Stimulated activated CD4-positive, alpha-beta T cell treated with anti-CD3 and anti-CD28 coated beads, Interleukin-12 subunit alpha, Interleukin-12 subunit beta, amount 100 ng/mL, for 4 hours (primary cell): ENCODE measurements at regions not wholly inside any gene's neighbourhood (a gene's known extent, or its start where the extent isn't known, plus 50 kb on each side); places are given as distances from the start of the nearest gene placed in this dataset.

Experiments used
- DNase-seq: peaks from one replicate; pipeline ENCODE4 v3.0.0-alpha.2; 2020

DNA sequence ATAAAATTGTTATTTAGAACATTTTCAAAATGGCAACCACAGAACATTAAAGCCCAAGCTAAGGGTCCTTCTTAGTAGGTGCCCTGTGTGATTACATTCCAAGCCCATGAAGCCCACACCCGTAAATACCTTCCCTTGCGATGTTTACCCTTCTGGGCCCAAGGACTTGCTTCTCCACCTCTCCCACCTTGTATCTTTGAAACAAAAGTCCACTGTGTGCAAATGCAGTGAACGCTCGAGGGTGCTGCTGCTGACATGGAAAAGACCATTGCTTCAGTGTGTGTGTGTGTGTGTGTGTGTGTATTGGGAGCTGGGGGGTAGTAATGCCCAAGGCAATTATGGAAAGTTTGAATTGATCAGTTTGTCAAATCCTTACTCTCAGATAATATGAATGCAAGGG is 298.1 kb downstream of the TGFB2 start:
- no peak for DNase-seq

DNA sequence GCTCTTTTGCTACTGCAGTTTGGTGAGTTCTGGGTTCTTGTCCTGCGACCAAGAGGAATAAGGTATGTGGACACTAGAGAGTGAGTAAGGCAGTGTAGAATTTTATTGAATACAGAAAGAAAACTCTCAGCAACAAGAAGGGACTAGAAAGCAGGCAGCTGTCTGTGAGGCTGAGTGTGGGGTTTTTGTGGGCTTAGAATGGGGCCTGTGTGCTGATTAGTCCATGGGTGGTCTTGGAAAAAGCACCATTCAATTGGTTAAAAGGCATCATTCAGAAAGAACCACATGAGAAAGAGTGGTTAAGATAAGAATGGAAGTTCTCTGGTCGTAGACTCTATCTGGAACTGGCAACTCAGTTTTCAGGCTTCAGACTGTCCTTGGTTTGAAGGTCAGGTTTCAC is 298.8 kb downstream of the TGFB2 start:
- no peak for DNase-seq

DNA sequence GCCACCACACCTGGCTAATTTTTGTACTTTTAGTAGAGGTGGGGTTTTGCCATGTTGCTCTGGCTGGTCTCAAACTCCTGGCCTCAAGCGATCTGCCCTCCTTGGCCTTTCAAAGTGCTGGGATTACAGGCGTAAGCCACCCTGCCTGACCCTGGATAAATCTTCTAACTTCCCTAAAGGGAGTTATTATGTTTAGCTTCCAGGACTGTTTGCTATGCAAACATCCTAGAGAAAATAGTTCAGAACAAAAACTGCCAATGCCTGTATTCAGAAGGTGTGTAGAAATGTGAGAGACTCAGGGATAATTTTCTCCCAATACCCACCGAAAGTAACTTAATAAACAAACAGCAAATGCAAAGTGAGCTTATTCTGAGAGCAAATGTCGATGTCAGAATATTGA is 301.2 kb downstream of the TGFB2 start:
- DNase-seq, result no peak

DNA sequence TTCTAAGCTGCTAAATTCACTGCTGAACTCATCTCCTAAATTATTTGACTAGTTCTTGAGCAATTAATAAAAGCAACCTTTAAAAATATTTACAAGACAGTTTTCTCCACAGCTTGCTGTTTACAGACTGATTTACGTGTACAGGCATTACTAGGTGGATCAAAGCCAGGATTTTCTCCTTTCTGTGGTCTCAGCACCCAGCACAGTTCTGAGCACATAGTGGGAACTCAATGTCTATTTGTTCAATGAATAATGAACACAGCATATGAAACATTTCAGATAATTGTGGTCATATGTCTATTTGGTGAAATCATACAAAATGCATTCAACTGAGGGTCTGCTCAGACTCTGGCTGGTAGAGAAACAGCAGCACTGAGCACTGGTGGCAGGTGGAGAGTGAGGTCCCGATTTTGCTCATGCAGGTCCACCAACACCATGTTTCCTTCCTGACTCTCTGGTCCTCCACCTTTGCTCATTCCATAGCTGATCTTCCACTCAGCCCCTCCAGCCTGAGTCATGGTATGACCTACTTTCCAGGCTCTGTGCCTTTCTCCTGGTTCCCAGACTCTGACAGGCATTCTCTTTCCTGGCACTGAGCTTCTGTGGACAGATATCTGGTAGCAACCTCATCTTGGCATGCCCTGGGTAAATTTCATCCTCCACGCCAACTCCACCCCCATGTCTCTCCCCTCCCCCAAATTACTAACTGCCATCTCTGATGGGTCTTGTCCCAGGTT is 311.3 kb downstream of the TGFB2 start:
- no peak for DNase-seq

DNA sequence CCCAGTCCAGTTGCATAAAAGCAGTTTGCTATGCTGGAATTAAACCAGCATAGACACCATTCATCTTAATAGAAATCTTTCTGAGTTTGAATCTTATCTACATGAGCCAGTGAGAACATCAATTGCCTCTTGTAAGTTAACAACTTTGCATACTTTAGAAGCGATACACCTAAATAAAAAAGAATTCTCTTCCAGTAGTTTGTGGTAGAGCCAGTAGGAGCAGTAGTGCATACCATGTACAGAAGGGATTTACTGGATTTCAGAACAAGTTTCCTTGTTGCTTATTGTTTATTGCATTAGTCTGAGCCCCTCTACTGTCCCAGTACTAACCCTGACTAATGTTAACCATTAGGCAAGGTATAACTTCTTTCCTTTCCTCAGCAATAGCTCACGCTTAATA is 313.1 kb downstream of the TGFB2 start:
- DNase-seq, result no peak

DNA sequence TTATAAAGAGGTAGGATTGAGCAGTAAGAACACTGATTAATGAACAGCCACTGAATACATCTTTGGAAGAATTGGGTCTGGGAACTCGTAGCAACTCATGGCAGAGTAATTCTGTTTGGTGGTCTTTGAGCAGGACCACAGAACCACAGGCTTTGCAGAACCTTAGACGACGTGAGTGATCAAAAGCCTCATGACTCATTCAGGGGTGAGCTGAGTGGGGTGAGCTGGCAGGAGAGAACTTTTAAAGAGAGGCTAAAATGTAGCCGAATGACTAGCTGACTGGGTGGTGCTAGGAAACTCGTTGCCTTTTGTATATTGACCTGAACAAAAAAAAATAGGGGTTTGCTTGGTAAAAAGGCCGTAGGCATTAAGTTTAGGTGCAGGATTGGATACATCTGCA is 313.8 kb downstream of the TGFB2 start:
- DNase-seq, result no peak

DNA sequence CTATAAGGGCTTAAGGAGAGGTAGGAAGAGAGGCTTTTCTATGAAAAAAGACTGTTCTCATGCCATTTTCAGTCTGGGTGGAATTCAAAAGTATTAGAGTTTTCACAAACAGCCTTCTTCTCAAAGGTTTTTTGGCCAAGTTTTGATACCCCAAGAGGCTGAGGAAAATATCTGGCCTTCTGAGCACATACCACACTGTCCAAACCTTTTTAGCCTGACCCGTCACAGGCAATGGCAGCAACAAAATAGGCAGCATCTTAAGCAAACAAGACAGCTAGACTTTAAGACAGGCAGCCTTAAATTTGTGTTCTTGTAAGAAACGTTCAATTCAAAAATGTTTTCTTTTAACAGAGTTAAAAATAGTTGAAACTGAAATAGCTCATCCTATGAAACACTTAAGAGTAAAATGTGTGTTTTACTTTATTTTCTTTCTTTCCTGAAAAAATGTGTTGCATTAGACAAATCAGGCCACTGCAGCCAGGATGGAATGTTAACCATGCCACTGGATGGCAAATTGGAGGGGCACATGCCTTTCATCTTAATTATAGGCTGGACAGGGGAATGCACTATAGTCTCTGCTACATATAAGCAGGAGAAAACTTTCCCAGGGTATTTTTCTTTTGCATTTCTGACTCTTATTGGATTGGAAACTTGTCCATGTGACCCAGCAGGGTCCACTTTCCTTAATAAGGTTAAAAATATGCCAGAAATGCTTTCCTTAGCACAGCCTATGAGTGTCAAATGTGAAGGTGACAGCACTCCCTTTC is 315.0 kb downstream of the TGFB2 start:
- no peak for DNase-seq

DNA sequence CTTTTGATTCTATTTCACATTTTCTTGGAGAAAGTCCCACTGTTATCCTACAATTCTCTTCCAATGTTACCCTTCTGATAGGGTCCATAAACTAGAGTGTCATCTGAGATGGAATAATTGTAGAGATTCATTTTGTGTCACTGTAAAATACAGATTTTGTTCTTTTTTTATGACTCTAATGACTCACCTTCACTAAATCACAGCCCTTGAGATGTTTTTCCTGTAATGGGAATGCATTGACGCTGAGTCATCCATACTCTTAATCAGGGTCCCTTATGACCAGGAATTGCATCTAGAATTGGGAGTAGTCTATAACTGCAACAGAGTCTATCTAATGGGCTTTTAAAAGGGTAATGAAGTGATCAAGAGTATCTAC is 315.5 kb downstream of the TGFB2 start:
- DNase-seq, result no peak

DNA sequence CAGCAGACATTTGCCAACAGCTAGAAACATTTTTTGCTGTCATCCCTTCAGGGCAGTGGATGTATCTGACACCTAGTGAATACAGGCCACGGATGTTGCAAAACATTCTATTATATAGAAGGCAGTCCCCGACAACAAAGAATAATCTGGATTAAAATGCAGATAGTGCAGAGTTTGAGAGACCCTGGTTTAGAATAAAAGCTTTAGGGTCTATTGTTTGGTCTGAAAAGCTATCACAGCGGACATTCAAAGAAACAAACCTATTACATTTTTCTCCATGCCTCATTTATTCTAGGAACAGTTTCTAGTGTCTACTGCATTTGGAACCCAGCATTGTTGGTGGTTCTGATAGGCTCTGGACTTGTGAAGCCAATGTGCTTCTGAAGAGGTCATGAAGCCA is 316.3 kb downstream of the TGFB2 start:
- DNase-seq, result no peak

DNA sequence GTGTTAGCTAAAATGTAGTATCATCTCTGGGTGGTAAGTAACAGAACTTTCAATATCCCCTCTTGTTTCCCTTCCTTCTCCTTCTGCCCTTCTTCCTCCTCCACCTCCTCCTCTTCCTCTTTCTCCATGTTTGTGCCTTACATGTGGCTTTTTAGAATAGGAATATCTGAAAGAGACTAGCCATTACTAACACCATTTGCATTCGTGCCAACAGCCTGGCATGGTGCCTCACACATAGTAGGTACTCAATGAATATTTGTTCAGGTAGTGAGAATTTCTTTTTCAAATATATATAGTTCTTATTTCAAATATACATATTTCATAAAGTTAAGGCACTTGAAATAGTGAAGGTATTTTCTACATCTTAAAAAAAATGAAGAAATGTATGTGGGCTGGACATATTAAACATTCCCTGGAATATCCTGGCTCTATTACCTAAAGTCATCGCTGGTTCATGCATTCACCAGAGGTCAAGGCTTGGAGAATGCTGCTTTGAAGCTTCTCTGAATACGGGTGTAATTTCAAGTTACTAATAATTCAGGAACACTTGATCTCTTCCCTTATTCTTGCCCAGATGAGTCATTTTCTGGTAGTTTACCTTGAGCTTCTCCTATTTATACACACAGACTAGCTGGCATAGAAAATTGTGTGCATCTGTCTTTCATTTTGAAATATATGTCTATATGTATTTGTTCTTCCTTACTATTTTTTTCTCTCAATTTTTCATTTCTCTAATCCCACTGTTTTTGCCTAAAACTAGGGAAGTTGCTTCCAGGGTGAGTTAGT is 319.4 kb downstream of the TGFB2 start:
- no peak for DNase-seq

DNA sequence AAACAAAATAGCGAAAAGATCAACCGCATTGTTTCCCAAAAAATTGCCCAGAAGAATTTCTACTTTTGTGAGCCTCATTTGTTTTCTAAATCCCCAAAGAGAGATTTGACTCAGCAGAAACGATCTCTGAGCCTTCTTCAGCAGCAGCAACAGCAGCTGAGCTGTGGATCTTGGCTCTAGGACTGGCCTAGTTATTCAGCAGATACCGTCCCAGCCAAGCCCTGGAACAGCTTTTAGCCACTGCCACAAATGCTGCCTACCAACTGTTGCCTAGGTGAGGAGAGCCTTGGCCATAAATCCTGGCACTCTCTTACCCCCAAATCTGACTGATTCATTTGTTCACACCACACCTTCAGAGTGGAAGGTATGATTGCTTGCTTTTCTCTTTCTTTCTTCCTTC is 320.1 kb downstream of the TGFB2 start:
- DNase-seq, result no peak

DNA sequence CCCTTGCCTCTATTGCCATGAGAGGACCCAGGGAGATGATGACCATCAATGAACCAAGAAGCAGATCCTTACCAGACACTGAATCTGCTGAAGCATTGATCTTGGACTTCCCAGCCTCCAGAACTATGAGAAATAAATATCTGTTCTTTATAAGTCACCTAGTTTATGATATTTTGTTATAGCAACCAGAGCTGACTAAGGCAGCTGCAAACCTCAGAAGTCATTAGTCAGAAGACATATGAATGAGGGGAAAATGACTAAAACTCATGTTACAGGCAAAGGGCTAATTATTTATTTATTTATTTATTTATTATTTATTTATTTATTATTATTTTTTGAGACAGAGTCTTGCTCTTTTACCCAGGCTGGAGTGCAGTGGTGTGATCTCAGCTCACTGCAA is 321.1 kb downstream of the TGFB2 start:
- no peak for DNase-seq

DNA sequence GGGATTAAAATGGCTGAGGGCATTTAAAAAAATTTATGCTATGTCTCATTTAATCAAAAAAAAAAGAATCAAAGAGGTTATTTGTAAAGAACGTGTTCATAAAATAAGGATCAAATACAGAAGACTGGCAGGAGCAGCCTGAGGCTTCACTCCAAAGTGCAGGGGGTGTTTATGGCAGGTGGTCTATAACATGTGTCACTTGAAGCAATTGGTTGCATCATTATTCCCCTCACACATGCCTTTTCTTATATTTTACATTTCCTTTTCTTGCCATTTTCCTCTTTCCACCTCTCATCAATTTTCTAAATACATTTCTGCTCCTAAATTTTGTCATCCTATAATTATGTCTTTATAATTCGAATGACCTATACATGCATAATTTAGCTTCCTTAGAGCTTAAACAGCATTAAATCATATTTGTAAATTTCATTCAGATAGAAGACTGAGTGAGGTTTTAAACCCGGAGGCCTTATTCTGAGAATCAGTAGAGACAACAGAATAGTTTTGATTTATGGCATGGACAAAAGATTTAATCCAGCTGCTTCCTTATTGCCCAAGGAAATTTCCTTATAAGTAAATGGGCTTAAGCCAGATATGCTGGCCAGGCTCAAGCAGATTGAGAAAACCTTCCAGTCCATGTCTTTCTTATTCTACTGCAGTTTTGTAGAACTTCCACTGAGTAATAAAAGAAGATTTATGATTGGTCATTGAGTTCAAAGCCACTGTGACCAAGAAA is 322.8 kb downstream of the TGFB2 start:
- no peak for DNase-seq

DNA sequence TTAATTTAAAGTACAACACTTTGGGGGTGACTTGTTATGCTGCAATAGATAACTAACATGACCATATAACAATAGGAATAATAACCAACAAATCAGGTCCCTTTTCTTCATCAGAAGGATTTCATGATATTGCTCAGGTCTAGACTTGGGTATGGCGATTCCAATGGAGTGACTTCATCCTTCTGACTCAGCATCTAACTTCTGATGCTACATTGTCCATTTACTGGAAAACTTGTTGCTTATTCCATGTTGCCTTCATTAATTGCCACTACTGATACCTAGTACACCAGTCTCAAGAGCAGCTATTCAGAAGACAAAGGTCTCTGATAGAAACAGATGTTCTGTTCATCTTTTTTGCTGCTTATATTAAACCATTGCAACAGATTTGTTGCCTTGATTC is 324.3 kb downstream of the TGFB2 start:
- DNase-seq, result no peak

DNA sequence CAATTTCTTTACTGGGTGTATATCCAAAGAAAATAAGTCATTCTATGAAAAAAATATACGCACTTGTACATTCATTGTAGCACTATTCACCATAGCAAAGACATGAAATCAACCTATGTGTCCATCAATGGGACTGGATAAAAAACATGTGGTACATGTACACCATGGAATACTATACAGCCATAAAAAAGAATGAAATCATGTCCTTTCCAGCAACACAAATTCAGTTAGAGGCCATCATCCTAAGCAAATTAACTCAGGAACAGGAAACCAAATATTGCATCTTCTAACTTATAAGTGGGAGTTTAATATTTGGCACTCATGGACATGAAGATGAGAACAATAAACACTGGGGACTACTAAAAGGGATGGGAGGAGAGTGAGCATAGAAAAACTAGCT is 325.7 kb downstream of the TGFB2 start:
- no peak for DNase-seq

DNA sequence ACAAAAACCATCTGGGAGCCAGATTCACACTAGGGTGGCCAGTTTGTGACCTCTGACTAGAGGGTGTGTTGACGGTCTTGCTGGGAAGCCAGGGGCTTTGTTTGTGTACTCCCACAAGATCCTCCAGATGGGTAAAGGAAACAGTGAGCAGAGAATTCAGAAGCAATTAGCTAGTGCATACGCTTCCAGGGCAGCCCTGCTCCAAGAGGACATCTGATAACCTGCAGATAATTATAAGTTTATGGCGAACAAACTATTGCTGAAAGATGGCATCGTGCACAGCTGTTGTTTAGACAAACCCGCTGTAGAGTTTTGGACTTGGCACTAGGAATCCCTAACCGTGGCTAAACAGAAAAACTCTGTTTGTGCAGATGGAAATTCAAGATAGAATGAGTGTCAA is 326.4 kb downstream of the TGFB2 start:
- DNase-seq, result no peak

DNA sequence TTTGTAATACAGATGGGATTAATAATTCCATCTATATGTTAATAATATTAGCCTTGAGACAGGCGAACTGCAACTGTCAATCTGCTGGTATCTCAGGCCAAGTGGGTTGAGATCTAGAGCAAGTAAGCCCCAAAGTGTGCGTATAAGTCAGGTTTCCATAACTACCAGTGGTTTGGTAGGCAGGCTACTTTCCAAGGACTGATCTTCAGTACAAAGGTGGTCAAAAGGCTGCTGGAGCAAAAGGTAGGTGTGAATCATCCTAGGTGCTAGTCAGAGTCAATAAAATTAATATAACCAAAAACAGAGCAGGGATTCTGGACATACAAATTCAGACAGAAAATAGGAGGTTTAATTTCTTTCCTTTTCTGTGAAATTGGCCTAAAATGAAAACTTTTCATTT is 328.0 kb downstream of the TGFB2 start:
- no peak for DNase-seq

DNA sequence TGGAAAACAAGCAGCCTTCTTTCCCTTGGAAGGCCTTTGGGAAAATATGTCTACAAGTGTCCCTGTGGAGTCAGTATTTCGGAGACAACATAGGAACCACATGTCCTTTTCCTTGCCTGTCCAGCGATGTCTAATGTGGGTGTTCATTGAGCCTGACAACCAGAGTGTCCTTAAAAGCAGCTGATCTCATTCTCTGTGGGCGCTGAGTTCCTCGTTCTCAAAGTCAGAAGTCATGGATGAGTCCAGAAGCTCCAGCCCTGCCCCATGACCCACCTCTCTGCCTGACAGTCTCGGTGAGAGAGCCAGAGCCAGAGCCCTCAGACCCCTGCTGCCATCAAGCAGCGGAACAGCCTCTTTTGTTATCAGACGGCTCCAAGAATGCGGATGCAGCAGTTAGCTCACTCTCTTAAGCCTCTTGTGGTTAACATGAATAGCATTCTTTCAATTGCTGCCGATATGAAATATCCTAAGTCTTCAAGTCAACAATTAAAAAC is 329.2 kb downstream of the TGFB2 start:
- no peak for DNase-seq

DNA sequence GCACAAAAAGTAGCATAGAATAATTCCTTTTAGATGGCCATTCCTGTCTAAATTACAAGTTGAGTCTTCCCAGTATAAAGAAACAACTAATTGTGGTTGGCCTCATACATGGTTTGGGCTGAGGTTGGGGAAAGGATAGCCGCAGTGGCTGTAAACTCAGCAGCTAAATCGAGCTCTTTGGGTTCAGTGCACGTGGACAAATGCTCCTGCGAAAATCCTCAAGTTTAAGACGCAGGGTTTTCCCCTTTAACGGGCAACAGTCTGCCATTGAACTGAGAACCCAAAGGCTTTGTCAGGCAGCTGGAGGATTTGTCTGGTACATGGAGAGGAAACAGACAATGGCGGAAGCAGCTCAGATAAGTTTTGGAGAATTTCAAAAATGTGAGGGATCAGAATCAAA is 331.9 kb downstream of the TGFB2 start:
- no peak for DNase-seq

DNA sequence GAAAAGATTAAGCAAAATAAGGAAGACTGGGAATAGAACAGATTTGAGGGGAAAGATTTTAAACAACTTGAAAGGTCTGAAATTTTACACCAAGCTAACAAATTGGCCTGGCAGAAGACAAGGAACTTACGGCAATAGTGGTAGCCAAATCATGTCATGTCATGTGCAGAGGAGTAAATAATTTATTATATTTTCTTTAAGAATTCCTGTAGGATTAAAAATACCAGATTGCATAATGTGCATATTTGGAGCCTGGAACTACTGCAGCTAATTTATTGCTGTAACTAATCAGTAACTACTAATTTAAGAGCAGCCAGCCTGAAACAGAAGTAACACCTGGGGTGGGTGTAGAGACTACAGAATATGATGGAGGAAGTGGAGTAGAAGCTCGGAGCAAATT is 334.3 kb downstream of the TGFB2 start:
- DNase-seq, result no peak

DNA sequence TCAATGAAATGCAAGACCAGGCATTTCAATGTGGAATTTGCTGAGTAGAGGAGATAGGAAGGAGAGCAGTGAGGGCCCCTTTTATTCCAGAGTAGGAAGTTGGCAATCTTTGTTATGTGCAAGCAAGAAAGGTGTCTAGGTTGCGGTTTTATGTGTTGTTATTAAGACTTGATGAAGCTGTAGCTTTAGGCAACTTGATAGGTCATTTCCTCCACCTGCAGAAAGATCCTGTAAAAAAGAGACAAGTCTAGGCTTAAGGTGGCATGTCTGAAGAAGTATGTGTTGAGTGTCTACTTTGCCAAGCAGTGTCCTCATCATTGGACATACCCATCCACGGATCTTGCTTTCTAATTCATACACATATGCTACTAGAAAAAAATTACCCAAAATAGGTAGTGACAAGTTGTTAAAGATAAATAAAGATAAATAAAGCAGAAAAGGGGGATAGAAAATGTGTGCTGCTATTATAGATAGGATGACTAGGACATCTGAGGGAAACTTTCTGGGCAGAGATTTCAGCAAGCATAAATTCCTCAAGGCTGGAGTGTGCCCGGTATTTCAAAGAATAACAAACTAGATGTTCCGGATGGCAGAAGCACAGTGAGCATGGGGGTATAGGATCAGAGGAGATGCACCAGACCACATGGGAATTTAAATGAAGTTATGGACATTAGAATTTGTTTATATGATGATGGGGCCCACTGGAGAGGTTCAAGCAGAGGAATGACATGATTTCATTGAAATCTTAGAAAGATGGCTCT is 335.0 kb downstream of the TGFB2 start:
- DNase-seq, result no peak

DNA sequence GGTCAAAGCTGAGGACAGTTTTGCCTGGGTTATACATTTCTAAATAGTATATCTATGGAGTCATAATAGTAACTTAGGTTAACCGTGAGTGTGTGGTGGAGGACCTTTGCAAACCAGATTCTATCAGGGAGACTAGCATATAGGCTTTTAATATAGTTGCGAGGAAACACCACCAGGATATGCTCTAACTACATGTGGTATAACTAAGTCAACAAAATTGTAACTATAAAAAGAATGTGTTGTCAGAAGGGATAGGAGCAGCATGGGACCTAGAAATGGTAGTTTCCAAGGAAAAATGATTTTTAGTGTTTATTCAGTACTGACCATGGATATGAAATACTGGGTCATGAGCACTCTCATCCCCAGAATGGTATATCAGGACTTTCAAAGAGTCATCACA is 338.1 kb downstream of the TGFB2 start:
- no peak for DNase-seq
